Neuronal stem cell (in vitro differentiated cells): ENCODE measurements at regions not wholly inside any gene's neighbourhood (a gene's known extent, or its start where the extent isn't known, plus 50 kb on each side); places are given as distances from the start of the nearest gene placed in this dataset.

Experiments used
- DNase-seq: peaks from one replicate; pipeline ENCODE4 v3.0.0-alpha.2; 2013; ENCODE audit warnings: low spot score
- H2AFZ ChIP-seq: one replicate; pipeline ENCODE4 v1.6.1; 2013; ENCODE audit warnings: mild to moderate bottlenecking, low read length, inconsistent platforms
- H2AK5ac ChIP-seq: 2 replicates; pipeline ENCODE4 v1.6.1; 2013; ENCODE audit warnings: low read depth, mild to moderate bottlenecking, inconsistent platforms, low read length, moderate library complexity, mixed read lengths
- H2BK120ac ChIP-seq: 2 replicates; pipeline ENCODE4 v1.6.1; 2013; ENCODE audit warnings: low read depth, mild to moderate bottlenecking, inconsistent platforms, low read length, moderate library complexity, mixed read lengths
- H2BK12ac ChIP-seq: one replicate; pipeline ENCODE4 v1.6.1; 2013; ENCODE audit warnings: low read length, inconsistent platforms
- H2BK15ac ChIP-seq: 2 replicates; pipeline ENCODE4 v1.6.1; 2013; ENCODE audit warnings: mild to moderate bottlenecking, low read length, inconsistent platforms, mixed read lengths
- H2BK5ac ChIP-seq: one replicate; pipeline ENCODE4 v1.6.1; 2013; ENCODE audit warnings: inconsistent platforms, mild to moderate bottlenecking, low read length, moderate library complexity
- H3K14ac ChIP-seq: one replicate; pipeline ENCODE4 v1.6.1; 2013; ENCODE audit warnings: low read length, inconsistent platforms
- H3K18ac ChIP-seq: 2 replicates; pipeline ENCODE4 v1.6.1; 2013; ENCODE audit warnings: low read length, inconsistent platforms
- H3K23ac ChIP-seq: 2 replicates; pipeline ENCODE4 v1.6.1; 2013; ENCODE audit warnings: low read depth, mild to moderate bottlenecking, mixed read lengths, low read length, inconsistent platforms; ENCODE audit not compliant: poor library complexity
- H3K27ac ChIP-seq: replicated peaks from 3 replicates; pipeline ENCODE4 v1.5.1; 2013; ENCODE audit warnings: low read length, inconsistent platforms
- H3K27me3 ChIP-seq, 3 experiments: 2 replicates each; pipeline ENCODE4 v1.6.1; 2013; ENCODE audit warnings: low read length in 3 of 3, mild to moderate bottlenecking in 2 of 3, inconsistent platforms in 1 of 3, low read depth in 1 of 3, mixed read lengths in 1 of 3, moderate library complexity in 1 of 3; ENCODE audit not compliant: control insufficient read depth in 3 of 3, insufficient read depth in 3 of 3
- H3K36me3 ChIP-seq, 2 donors: replicated peaks in 1 of 2; 2 replicates each; pipeline ENCODE4 v1.6.1; 2013; ENCODE audit warnings: low read length in 2 of 2; ENCODE audit not compliant: control insufficient read depth in 2 of 2, insufficient read depth in 2 of 2
- H3K4ac ChIP-seq: 2 replicates; pipeline ENCODE4 v1.6.1; 2013; ENCODE audit warnings: inconsistent platforms, mild to moderate bottlenecking, low read length, moderate library complexity
- H3K4me1 ChIP-seq, 2 donors: 1 replicate in 1 of 2; 2 replicates in 1 of 2; pipeline ENCODE4 v1.6.1; 2013; ENCODE audit warnings: low read length in 2 of 2, low read depth in 1 of 2; ENCODE audit not compliant: control insufficient read depth in 2 of 2, insufficient read depth in 1 of 2
- H3K4me2 ChIP-seq: one replicate; pipeline ENCODE4 v1.6.1; 2013; ENCODE audit warnings: mild to moderate bottlenecking, low read length, inconsistent platforms; ENCODE audit not compliant: insufficient read depth, poor library complexity, severe bottlenecking
- H3K4me3 ChIP-seq, 2 donors: 2 replicates each; pipeline ENCODE4 v1.5.1; 2013; ENCODE audit warnings: low read length in 2 of 2, mild to moderate bottlenecking in 2 of 2, inconsistent platforms in 1 of 2, moderate library complexity in 1 of 2
- H3K79me1 ChIP-seq: one replicate; pipeline ENCODE4 v1.6.1; 2013; ENCODE audit warnings: low read depth, mild to moderate bottlenecking, inconsistent platforms, low read length, moderate library complexity
- H3K9ac ChIP-seq: one replicate; pipeline ENCODE4 v1.6.1; 2013; ENCODE audit warnings: mild to moderate bottlenecking, low read depth, low read length, inconsistent platforms; ENCODE audit not compliant: poor library complexity
- H3K9me3 ChIP-seq, 2 donors: replicated peaks in 1 of 2; 2 replicates each; pipeline versions ENCODE3 to v1.6.1; 2013; ENCODE audit warnings: low read length in 2 of 2, mild to moderate bottlenecking in 2 of 2, inconsistent platforms in 1 of 2, low read depth in 1 of 2, mixed read lengths in 1 of 2, moderate library complexity in 1 of 2; ENCODE audit not compliant: control insufficient read depth in 2 of 2, insufficient read depth in 1 of 2
- H4K8ac ChIP-seq: one replicate; pipeline ENCODE4 v1.6.1; 2013; ENCODE audit warnings: low read depth, mild to moderate bottlenecking, inconsistent platforms, low read length, moderate library complexity
- H4K91ac ChIP-seq: one replicate; pipeline ENCODE4 v1.6.1; 2013; ENCODE audit warnings: low read length, low read depth, mild to moderate bottlenecking, inconsistent platforms; ENCODE audit not compliant: poor library complexity
- WGBS, 2 donors: extraction: QIAGEN DNeasy Blood & Tissue Kit; methylation state at CpG; one replicate each; pipeline ENCODE4 v1.1.7; 2013; ENCODE audit warnings: missing lambda C conversion rate in 2 of 2, mixed read lengths in 1 of 2; ENCODE audit not compliant: insufficient read length in 2 of 2, insufficient replicate concordance in 1 of 2; ENCODE audit errors: extremely low coverage in 2 of 2; 5-methylcytosine and 5-hydroxymethylcytosine counted together

GRCh38 chr5:18203296-18203695 is 569.0 kb downstream of the TAF11L14 start:
- no peaks in the 10 kb centered on the region for H3K79me1 ChIP-seq
- no peak overlapping the region for H3K18ac ChIP-seq
- H3K4me3 ChIP-seq = no peak overlapping the region
- peaks cover 0 to under 1% of the 10 kb centered on the region in 2 donors for H3K9me3 ChIP-seq
- H3K27me3 ChIP-seq = no peaks in the 10 kb centered on the region
- no peak overlapping the region for H3K23ac ChIP-seq
- no peak overlapping the region for H2BK120ac ChIP-seq
- H3K36me3 ChIP-seq = no peaks in the 10 kb centered on the region
- H2AFZ ChIP-seq = no peak overlapping the region
- H2BK15ac ChIP-seq = no peak overlapping the region
- H2BK12ac ChIP-seq = no peak overlapping the region
- no peak overlapping the region for H3K4ac ChIP-seq
- H2BK5ac ChIP-seq = no peak overlapping the region
- H3K4me2 ChIP-seq = no peak overlapping the region
- WGBS, 2 donors = no CpG with 5 or more reads among the region's 1 CpG
- no peak overlapping the region for H4K8ac ChIP-seq
- H2AK5ac ChIP-seq = no peak overlapping the region
- H3K14ac ChIP-seq = no peak overlapping the region
- no peak overlapping the region for H3K9ac ChIP-seq
- no peak for DNase-seq
- no peak overlapping the region for H3K27ac ChIP-seq
- H4K91ac ChIP-seq = no peak overlapping the region
- no peaks in the 10 kb centered on the region for H3K4me1 ChIP-seq

GRCh38 chr5:18213666-18214065 is 579.4 kb downstream of the TAF11L14 start:
- Histone ChIP-seq H3K14ac (no peak overlapping the region), H4K91ac (no peak overlapping the region), H4K8ac (no peak overlapping the region), H3K4me2 (no peak overlapping the region), H3K9me3 (no peaks in the 10 kb centered on the region), H3K79me1 (no peaks in the 10 kb centered on the region), H3K4me3 (no peak overlapping the region), H3K18ac (no peak overlapping the region), H3K4me1 (no peaks in the 10 kb centered on the region), H3K4ac (no peak overlapping the region), H2BK5ac (no peak overlapping the region), H3K36me3 (no peaks in the 10 kb centered on the region), H2AK5ac (no peak overlapping the region), H2BK120ac (no peak overlapping the region), H3K27me3 (no peaks in the 10 kb centered on the region), H3K27ac (no peak overlapping the region), H3K9ac (no peak overlapping the region), H2BK12ac (no peak overlapping the region), H3K23ac (no peak overlapping the region), H2BK15ac (no peak overlapping the region), H2AFZ (no peak overlapping the region)
- DNase-seq = no peak
- WGBS, 2 donors = no CpG with 5 or more reads among the region's 4 CpGs

GRCh38 chr5:18216016-18216415 is 581.8 kb downstream of the TAF11L14 start:
- DNase-seq = no peak
- no CpG with 5 or more reads among the region's 1 CpG for WGBS, 2 donors
- Histone ChIP-seq H4K91ac (no peak overlapping the region), H3K79me1 (no peaks in the 10 kb centered on the region), H3K14ac (no peak overlapping the region), H3K9me3 (no peaks in the 10 kb centered on the region), H2AFZ (no peak overlapping the region), H3K18ac (no peak overlapping the region), H3K27ac (no peak overlapping the region), H3K27me3 (no peaks in the 10 kb centered on the region), H2BK120ac (no peak overlapping the region), H3K4ac (no peak overlapping the region), H2BK5ac (no peak overlapping the region), H2BK12ac (no peak overlapping the region), H3K9ac (no peak overlapping the region), H3K4me1 (no peaks in the 10 kb centered on the region), H4K8ac (no peak overlapping the region), H3K23ac (no peak overlapping the region), H3K36me3 (no peaks in the 10 kb centered on the region), H2AK5ac (no peak overlapping the region), H3K4me3 (no peak overlapping the region), H3K4me2 (no peak overlapping the region), H2BK15ac (no peak overlapping the region)

GRCh38 chr5:18216729-18217128 is 582.5 kb downstream of the TAF11L14 start:
- H3K4me3 ChIP-seq = no peak overlapping the region
- H3K14ac ChIP-seq = no peak overlapping the region
- H3K27me3 ChIP-seq = no peaks in the 10 kb centered on the region
- H2BK120ac ChIP-seq = no peak overlapping the region
- H3K9me3 ChIP-seq = no peaks in the 10 kb centered on the region
- no peak for DNase-seq
- no peak overlapping the region for H2AFZ ChIP-seq
- H2BK15ac ChIP-seq = no peak overlapping the region
- no CpG with 5 or more reads among the region's 3 CpGs for WGBS, 2 donors
- H3K4me2 ChIP-seq = no peak overlapping the region
- no peaks in the 10 kb centered on the region for H3K79me1 ChIP-seq
- H3K18ac ChIP-seq = no peak overlapping the region
- H3K9ac ChIP-seq = no peak overlapping the region
- no peak overlapping the region for H2BK12ac ChIP-seq
- H3K36me3 ChIP-seq = no peaks in the 10 kb centered on the region
- H4K8ac ChIP-seq = no peak overlapping the region
- H2AK5ac ChIP-seq = no peak overlapping the region
- no peak overlapping the region for H4K91ac ChIP-seq
- no peak overlapping the region for H3K27ac ChIP-seq
- no peaks in the 10 kb centered on the region for H3K4me1 ChIP-seq
- H2BK5ac ChIP-seq = no peak overlapping the region
- H3K4ac ChIP-seq = no peak overlapping the region
- H3K23ac ChIP-seq = no peak overlapping the region
